NCI-H2029 treated with DMSO at 0.1 percent for 48 hours (cell line): ENCODE measurements at regions not wholly inside any gene's neighbourhood (a gene's known extent, or its start where the extent isn't known, plus 50 kb on each side); places are given as distances from the start of the nearest gene placed in this dataset.

Source experiments
- DNase-seq: peaks from one replicate; lab custom pipeline; 2025; lab: John Stamatoyannopoulos, UW

DNA sequence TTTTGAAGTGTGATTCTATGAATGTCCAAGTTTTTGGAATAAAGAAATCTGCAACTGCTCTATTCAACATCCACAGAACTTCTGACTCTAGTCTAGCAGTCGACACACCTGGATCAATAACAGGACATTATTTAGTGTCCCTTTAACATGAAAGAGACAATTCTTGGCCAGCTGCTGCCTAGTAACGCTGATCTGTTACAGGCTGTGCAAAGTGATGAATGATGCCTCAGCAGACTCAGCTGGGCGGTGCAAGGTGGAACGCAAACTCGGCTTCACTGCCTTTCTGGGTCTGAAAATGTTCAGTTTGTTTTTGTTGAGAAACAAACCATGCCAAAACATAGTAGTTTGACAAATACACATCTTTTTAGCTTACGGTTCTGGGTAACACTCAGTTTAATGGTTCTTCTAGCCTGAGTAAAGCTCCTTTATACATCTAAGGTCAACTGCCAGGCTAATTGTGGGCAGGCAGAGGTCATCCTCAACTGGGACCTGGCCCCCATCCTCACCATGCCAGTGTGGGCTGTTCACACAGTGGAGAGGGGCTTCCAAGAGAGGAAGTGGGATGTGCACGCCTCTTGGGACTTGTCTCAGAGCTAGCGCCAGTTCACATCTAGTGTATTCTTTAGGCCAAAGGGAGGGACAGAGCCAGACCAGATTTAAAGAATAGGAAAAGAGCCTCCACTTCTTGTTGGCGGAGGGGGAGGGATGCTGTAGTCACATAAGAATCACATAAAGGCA, 879.7 kb downstream of the QKI start:
- no peak for DNase-seq

DNA sequence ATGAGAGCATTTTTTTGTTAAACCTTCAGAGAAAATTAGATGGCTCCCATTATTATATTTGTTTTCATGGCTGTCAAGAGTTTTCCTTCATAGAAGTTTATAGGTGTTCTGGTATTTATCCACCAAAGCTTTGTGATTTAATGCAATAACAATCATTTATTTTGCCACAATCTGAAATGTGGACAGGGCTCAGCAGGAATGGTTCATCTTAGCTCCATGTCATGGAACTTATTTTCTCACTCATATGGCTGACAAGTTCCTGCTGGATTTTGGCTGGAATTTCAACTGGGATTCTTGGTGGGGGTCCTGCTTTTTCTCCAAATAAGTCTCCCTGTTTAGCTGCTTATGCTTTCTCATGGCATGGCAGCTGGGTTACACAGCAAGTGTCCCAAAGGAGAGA, 876.7 kb downstream of the QKI start:
- DNase-seq, result no peak

- DNase-seq, result no peak
Observed at GRCh38 chr6:164290101-164290500, 875.6 kb downstream of the QKI start.

- peak; percentile 58 for DNase-seq
Observed at GRCh38 chr6:164286011-164286410, 871.5 kb downstream of the QKI start.

- DNase-seq, result no peak
Observed at GRCh38 chr6:164283574-164283973, 869.1 kb downstream of the QKI start.

DNA sequence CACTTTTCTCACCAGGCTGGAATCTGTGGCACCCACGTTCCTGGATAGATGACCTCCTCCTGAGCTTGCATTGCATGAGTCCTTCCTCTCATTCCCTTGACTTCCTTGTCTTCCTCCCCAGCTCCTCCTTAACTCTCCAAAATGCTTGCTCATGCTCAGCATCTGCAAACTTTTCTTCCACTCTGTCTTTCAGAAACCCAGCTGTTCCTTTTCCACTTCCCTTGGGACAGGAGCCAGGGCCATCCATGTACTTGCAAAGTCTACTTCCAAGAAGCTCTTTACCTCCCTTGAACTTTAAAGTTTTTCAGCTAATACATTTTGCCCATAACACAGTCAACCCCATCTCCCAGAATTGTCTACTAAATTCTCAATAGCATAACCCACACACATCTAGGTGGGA, 861.7 kb downstream of the QKI start:
- DNase-seq, result no peak

- DNase-seq, result no peak
Observed at GRCh38 chr6:164275773-164276172, 861.3 kb downstream of the QKI start.

- no peak for DNase-seq
Observed at GRCh38 chr6:164274493-164274892, 860.0 kb downstream of the QKI start.

GRCh38 chr6:164273491-164273890, 859.0 kb downstream of the QKI start:
- no peak for DNase-seq

DNA sequence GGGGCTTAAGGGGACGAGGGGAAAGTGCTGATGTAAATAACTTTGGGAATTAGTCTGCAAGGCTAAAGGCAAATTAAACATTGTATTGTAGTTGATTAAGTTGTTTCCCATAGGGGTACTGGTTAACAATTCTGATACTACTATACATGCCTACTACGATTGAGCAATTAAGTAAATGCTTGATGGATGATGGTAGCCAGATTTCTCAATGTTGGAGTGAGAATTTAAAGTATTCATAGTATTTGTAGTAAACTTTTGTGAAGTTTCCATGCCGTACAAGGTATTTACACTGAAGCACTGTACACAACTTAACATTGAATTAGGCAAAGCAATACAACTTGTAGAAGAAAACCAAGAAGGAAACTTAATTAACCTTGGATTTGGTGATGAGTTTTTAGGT, 852.3 kb downstream of the QKI start:
- no peak for DNase-seq

GRCh38 chr6:164262348-164262747, 847.8 kb downstream of the QKI start:
- no peak for DNase-seq

DNA sequence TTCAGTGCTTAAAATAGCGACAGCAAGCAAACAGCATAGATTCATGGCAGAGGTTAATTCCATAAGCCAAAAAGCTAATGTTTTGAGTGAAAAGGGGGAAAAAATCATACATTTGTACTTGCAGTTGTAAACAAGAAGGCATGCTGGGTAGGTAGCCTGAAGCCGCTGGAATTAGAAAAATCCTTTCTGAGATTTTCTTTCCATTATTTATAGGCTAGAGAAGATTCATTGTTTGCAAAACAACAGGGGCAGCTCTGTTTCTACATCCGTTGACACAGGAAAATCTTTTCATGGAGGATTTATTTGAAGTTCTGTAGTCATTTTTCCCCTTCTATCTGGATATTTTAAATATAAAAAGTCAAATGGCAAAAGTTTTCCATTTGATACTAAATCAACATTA, 843.9 kb downstream of the QKI start:
- DNase-seq, result no peak

GRCh38 chr6:164252948-164253347, 838.4 kb downstream of the QKI start:
- DNase-seq, result no peak

DNA sequence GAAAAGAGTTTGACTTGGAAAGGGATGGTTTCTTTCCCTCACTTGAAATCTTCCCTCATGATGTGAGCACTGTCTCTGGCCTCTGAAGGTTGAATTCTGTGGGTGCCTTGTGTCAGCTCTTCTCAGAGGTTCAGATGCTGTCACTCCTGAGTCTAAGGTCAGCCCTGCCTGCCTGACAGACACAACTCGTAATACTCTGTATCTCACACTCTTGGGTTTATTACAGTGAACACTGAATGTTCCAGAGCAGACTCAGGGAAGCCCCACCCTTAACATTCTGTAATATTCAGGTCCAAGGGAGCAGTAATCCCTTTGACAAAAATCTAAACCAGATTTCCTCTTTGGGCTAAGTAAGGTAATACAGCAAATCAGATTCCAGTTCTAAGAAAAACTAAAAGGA, 837.8 kb downstream of the QKI start:
- DNase-seq, result no peak

- DNase-seq, result no peak
Observed at GRCh38 chr6:164247106-164247505, 832.6 kb downstream of the QKI start.

- no peak for DNase-seq
Observed at GRCh38 chr6:164246082-164246481, 831.6 kb downstream of the QKI start.

- no peak for DNase-seq
Observed at GRCh38 chr6:164243949-164244348, 829.4 kb downstream of the QKI start.

GRCh38 chr6:164243012-164243610, 828.6 kb downstream of the QKI start:
- DNase-seq, result no peak

- no peak for DNase-seq
Observed at GRCh38 chr6:164230804-164231203, 816.3 kb downstream of the QKI start.

GRCh38 chr6:164230259-164230658, 815.7 kb downstream of the QKI start:
- no peak for DNase-seq

GRCh38 chr6:164229716-164230115, 815.2 kb downstream of the QKI start:
- no peak for DNase-seq

DNA sequence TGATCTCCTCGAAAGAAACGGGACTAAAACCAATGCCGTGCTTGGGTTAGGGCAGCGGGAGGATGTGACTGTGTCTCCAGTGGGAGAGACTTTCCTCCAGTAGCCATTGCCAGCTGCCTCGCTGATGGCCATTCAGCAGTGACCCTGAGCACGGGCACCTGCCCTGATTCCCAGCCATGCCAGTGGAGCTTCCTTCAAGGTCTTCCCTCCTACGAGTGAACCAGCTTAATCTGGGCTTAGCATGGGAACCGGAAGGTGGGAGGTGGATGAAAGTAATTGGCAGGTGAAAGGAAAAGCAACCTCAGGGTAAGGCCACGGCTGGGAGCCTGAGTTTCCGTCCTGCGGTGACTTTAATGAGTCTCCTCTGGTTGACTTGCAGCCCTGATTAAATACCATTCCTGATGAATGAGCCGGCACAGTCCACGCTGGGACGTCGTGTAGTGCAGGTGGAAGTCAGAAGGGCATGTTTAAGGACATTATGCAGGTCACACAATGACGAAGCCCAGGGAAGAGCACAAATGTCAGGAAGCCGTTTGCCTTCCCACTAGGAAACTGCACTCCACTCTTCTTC, 813.5 kb downstream of the QKI start:
- DNase-seq, result no peak

GRCh38 chr6:164216839-164217238, 802.3 kb downstream of the QKI start:
- DNase-seq, result no peak

GRCh38 chr6:164216368-164216767, 801.9 kb downstream of the QKI start:
- no peak for DNase-seq
